ENCODE measurements at regions not wholly inside any gene's neighbourhood (a gene's known extent, or its start where the extent isn't known, plus 50 kb on each side); places are given as distances from the start of the nearest gene placed in this dataset.

GRCh38 chr12:124703856-124704255 is 136.4 kb upstream of the NCOR2 start:
- WGBS (ENCODE audit: low lambda C conversion rate, missing lambda C conversion rate), result 78% methylated on average over 8 of the region's 8 CpGs
- Histone ChIP-seq H4K20me1 (ENCODE audit: insufficient read depth, poor library complexity, severe bottlenecking) (no peaks in the 10 kb centered on the region), H3K79me2 (no peaks in the 10 kb centered on the region), H3K9me2 (replicated peaks; ENCODE audit: insufficient read depth) (no peaks in the 10 kb centered on the region), H2AFZ (no peak overlapping the region), H3K4me2 (no peak overlapping the region), H3K4me3 (no peak overlapping the region), H3K27me3 (no peaks in the 10 kb centered on the region), H3K4me1 (ENCODE audit: insufficient read depth) (peaks cover 10% of the 10 kb centered on the region), H3K9me3 (ENCODE audit: low read depth) (no peaks in the 10 kb centered on the region), H3K27ac (no peak overlapping the region), H3K36me3 (replicated peaks; ENCODE audit: insufficient read depth, low read depth) (no peaks in the 10 kb centered on the region)
- no peak for DNase-seq (ENCODE audit: low spot score)
- TF ChIP-seq EZH2 (IDR thresholded peaks at IDR 0.05; ENCODE audit: borderline replicate concordance) (no peak), EZH2phosphoT487 (IDR thresholded peaks at IDR 0.05; ENCODE audit: low read depth, severe bottlenecking, unreplicated experiment) (no peak)
- TF ChIP-seq, protein P1, sequence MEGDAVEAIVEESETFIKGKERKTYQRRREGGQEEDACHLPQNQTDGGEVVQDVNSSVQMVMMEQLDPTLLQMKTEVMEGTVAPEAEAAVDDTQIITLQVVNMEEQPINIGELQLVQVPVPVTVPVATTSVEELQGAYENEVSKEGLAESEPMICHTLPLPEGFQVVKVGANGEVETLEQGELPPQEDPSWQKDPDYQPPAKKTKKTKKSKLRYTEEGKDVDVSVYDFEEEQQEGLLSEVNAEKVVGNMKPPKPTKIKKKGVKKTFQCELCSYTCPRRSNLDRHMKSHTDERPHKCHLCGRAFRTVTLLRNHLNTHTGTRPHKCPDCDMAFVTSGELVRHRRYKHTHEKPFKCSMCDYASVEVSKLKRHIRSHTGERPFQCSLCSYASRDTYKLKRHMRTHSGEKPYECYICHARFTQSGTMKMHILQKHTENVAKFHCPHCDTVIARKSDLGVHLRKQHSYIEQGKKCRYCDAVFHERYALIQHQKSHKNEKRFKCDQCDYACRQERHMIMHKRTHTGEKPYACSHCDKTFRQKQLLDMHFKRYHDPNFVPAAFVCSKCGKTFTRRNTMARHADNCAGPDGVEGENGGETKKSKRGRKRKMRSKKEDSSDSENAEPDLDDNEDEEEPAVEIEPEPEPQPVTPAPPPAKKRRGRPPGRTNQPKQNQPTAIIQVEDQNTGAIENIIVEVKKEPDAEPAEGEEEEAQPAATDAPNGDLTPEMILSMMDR (IDR thresholded peaks at IDR 0.05; ENCODE audit: poor library complexity), result no peak

GRCh38 chr12:124702736-124703135 is 135.3 kb upstream of the NCOR2 start:
- H2AFZ ChIP-seq, result no peak overlapping the region
- TF ChIP-seq, protein P1 (IDR thresholded peaks at IDR 0.05; ENCODE audit: poor library complexity), result no peak
- TF ChIP-seq EZH2 (IDR thresholded peaks at IDR 0.05; ENCODE audit: borderline replicate concordance) (no peak), EZH2phosphoT487 (IDR thresholded peaks at IDR 0.05; ENCODE audit: low read depth, severe bottlenecking, unreplicated experiment) (no peak)
- H4K20me1 ChIP-seq (ENCODE audit: insufficient read depth, poor library complexity, severe bottlenecking), result no peaks in the 10 kb centered on the region
- H3K36me3 ChIP-seq (replicated peaks; ENCODE audit: insufficient read depth, low read depth), result no peaks in the 10 kb centered on the region
- no peaks in the 10 kb centered on the region for H3K9me3 ChIP-seq (ENCODE audit: low read depth)
- peaks cover 13% of the 10 kb centered on the region for H3K4me1 ChIP-seq (ENCODE audit: insufficient read depth)
- WGBS (ENCODE audit: low lambda C conversion rate, missing lambda C conversion rate), result 100% methylated on average over 1 of the region's 1 CpG
- H3K4me3 ChIP-seq, result no peak overlapping the region
- no peaks in the 10 kb centered on the region for H3K79me2 ChIP-seq
- no peak for DNase-seq (ENCODE audit: low spot score)
- H3K9me2 ChIP-seq (replicated peaks; ENCODE audit: insufficient read depth), result no peaks in the 10 kb centered on the region
- H3K27ac ChIP-seq, result no peak overlapping the region
- no peaks in the 10 kb centered on the region for H3K27me3 ChIP-seq
- no peak overlapping the region for H3K4me2 ChIP-seq

DNA sequence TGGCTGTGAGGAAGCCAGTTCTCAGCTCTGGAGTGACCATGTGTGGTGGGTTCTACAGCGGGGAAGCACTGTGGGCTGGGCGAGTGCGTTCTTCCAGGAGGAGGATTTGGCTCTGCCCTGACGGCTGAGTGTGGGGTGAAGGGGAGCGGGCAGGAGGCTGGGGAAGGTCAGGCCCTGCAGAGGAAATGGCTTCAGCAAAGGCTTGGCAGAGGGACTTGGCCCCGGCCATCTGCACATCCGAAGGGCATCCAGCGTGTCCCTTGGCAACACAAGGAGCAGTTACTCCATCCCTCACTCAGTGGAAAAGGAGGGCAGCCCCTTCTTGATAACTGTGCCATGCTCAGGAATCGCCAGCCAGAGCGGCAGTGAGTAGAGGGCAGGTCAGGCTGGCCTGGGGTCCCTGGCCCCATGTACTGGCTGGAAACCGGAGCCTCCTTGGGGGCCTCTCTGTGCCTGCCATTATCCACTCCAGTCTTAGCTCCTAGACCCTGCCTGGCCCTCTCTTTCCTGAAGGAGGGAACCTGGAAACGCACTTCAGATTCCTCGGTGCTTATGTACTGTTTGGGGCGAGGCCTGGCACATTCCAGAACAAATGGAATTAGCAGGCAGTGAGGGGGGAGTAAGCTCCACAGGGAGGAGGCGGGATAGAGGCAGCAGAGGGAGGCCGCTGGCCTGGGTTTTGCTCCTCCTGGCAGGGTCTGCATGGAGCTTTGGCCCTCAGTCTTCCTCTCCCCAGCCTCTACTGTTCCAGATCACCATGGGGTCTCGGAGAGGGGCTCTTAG is 133.6 kb upstream of the NCOR2 start:
- no peaks in the 10 kb centered on the region for H3K27me3 ChIP-seq
- no peaks in the 10 kb centered on the region for H3K9me2 ChIP-seq (replicated peaks; ENCODE audit: insufficient read depth)
- H3K4me1 ChIP-seq (ENCODE audit: insufficient read depth), result peaks cover 14% of the 10 kb centered on the region
- no peak overlapping the region for H3K4me3 ChIP-seq
- no peak overlapping the region for H2AFZ ChIP-seq
- H3K79me2 ChIP-seq, result no peaks in the 10 kb centered on the region
- H3K9me3 ChIP-seq (ENCODE audit: low read depth), result no peaks in the 10 kb centered on the region
- H4K20me1 ChIP-seq (ENCODE audit: insufficient read depth, poor library complexity, severe bottlenecking), result no peaks in the 10 kb centered on the region
- H3K27ac ChIP-seq, result peak overlapping the region; percentile 72
- TF ChIP-seq EZH2phosphoT487 (IDR thresholded peaks at IDR 0.05; ENCODE audit: low read depth, severe bottlenecking, unreplicated experiment) (no peak), EZH2 (IDR thresholded peaks at IDR 0.05; ENCODE audit: borderline replicate concordance) (no peak)
- H3K36me3 ChIP-seq (replicated peaks; ENCODE audit: insufficient read depth, low read depth), result no peaks in the 10 kb centered on the region
- H3K4me2 ChIP-seq, result no peak overlapping the region
- DNase-seq (ENCODE audit: low spot score), result peak; percentile 73
- 72% methylated on average over 17 of the region's 17 CpGs for WGBS (ENCODE audit: low lambda C conversion rate, missing lambda C conversion rate)

DNA sequence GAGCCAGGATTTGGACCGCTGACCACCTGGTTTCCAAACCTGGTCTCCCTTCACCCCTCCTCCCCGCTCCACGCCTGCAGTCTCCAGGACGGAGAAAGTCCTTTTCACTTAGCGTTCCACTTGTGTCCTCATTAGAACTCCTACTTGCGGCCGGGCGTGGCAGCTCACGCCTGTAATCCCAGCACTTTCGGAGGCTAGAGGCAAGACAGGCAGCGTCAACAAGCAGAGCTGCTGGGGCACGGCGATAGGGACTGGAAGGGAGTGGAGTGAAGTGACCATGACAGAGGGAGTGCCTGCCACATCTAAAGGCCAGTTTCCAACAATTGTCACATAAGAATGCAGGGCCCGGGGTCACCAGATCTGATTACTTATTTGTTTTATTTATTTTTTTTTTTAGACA is 132.5 kb upstream of the NCOR2 start:
- no peak overlapping the region for H3K4me3 ChIP-seq
- H3K79me2 ChIP-seq, result no peaks in the 10 kb centered on the region
- no peaks in the 10 kb centered on the region for H3K9me3 ChIP-seq (ENCODE audit: low read depth)
- H3K27ac ChIP-seq, result no peak overlapping the region
- 78% methylated on average over 14 of the region's 14 CpGs for WGBS (ENCODE audit: low lambda C conversion rate, missing lambda C conversion rate)
- no peak for DNase-seq (ENCODE audit: low spot score)
- H3K36me3 ChIP-seq (replicated peaks; ENCODE audit: insufficient read depth, low read depth), result no peaks in the 10 kb centered on the region
- TF ChIP-seq EZH2phosphoT487 (IDR thresholded peaks at IDR 0.05; ENCODE audit: low read depth, severe bottlenecking, unreplicated experiment), result no peak
- TF ChIP-seq, protein P1 (IDR thresholded peaks at IDR 0.05; ENCODE audit: poor library complexity), result no peak
- no peak for TF ChIP-seq EZH2 (IDR thresholded peaks at IDR 0.05; ENCODE audit: borderline replicate concordance)
- no peak overlapping the region for H2AFZ ChIP-seq
- H3K9me2 ChIP-seq (replicated peaks; ENCODE audit: insufficient read depth), result no peaks in the 10 kb centered on the region
- H3K4me2 ChIP-seq, result no peak overlapping the region
- H4K20me1 ChIP-seq (ENCODE audit: insufficient read depth, poor library complexity, severe bottlenecking), result no peaks in the 10 kb centered on the region
- H3K27me3 ChIP-seq, result no peaks in the 10 kb centered on the region
- peaks cover 14% of the 10 kb centered on the region for H3K4me1 ChIP-seq (ENCODE audit: insufficient read depth)

All from hepatocyte (in vitro differentiated cells).